ENCODE measurements at regions not wholly inside any gene's neighbourhood (a gene's known extent, or its start where the extent isn't known, plus 50 kb on each side); places are given as distances from the start of the nearest gene placed in this dataset.
"Not testable (repeated sequence)": the region's sequence is repeated elsewhere in the genome, so short reads cannot be mapped to it uniquely, and the experiment has no call there.

- no peak for DNase-seq (ENCODE audit: low read depth)
Observed at GRCh38 chr6:168856914-168857313, 396.7 kb downstream of the THBS2 start.

- no peak for DNase-seq (ENCODE audit: low read depth)
Observed at GRCh38 chr6:168852376-168852884, 401.2 kb downstream of the THBS2 start.

GRCh38 chr6:168851460-168852375 is 401.9 kb downstream of the THBS2 start:
- DNase-seq (ENCODE audit: low read depth) = no peak

- DNase-seq (ENCODE audit: low read depth) = not testable (repeated sequence)
Observed at GRCh38 chr6:168850027-168850736, 403.5 kb downstream of the THBS2 start.

GRCh38 chr6:168849459-168849858 is 404.2 kb downstream of the THBS2 start:
- no peak for DNase-seq (ENCODE audit: low read depth)

GRCh38 chr6:168848797-168849196 is 404.8 kb downstream of the THBS2 start:
- no peak for DNase-seq (ENCODE audit: low read depth)

GRCh38 chr6:168844821-168845609 is 404.0 kb downstream of the SMOC2 start:
- no peak for DNase-seq (ENCODE audit: low read depth)

DNA sequence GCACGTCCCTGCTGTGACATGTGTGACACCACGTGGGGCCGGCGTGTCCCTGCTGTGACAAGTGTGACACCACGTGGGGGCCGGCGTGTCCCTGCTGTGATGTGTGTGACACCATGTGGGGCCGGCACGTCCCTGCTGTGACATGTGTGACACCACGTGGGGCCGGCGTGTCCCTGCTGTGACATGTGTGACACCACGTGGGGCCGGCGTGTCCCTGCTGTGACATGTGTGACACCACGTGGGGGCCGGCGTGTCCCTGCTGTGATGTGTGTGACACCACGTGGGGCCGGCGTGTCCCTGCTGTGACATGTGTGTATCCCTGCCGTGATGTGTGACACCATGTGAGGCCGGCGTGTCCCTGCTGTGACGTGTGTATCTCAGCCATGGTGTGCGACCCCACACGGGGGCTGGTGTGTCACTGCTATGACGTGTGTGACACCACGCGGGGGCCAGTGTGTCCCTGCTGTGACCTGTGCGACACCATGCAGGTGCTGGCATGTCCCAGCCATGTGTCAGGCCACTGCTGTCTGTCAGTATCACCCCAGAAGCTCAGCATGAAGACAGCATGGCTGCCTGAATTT is 401.7 kb downstream of the SMOC2 start:
- not testable (repeated sequence) for DNase-seq (ENCODE audit: low read depth)

DNA sequence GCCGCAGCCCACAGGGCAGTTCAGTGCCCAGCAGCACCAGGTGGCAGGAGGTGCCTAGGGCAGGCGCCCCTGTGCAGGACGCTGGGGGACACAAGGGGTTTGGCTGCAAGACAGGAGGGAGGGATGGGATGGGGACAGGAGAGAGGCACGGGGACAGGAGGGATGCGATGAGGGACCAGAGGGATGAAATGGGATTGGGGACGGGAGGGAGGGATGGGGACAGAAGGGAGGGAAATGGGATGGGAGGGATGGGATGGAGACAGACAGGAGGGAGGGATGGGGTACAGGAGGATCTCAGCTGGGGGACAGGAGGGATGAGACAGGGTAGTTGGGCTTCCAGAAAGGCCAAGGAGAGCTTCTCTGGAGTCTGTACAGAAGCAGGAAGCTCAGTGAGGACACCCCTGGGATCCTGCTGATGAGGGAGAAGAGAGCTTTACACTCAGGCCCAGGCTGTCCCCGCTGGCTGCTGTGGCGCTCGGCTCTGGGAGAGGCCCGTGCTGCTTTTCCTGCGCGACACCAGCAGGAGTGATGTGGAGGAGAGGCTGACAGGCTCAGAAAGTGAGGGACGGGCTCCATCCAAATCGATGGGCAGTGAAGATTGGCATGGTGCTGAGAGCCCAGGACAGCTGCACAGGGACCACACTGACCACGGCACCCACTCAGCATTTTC is 400.8 kb downstream of the SMOC2 start:
- no peak for DNase-seq (ENCODE audit: low read depth)

GRCh38 chr6:168840932-168841331 is 399.9 kb downstream of the SMOC2 start:
- not testable (repeated sequence) for DNase-seq (ENCODE audit: low read depth)

DNA sequence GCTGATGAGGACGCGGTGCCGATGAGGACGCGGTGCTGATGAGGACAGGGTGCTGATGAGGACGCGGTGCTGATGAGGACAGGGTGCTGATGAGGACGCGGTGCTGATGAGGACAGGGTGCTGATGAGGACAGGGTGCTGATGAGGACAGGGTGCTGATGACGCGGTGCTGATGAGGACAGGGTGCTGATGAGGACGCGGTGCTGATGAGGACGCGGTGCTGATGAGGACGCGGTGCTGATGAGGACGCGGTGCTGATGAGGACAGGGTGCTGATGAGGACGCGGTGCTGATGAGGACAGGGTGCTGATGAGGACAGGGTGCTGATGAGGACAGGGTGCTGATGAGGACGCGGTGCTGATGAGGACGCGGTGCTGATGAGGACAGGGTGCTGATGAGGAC is 399.3 kb downstream of the SMOC2 start:
- DNase-seq (ENCODE audit: low read depth) = not testable (repeated sequence)

GRCh38 chr6:168838037-168838399 is 397.0 kb downstream of the SMOC2 start:
- no peak for DNase-seq (ENCODE audit: low read depth)

GRCh38 chr6:168837254-168838036 is 396.5 kb downstream of the SMOC2 start:
- DNase-seq (ENCODE audit: low read depth) = no peak

DNA sequence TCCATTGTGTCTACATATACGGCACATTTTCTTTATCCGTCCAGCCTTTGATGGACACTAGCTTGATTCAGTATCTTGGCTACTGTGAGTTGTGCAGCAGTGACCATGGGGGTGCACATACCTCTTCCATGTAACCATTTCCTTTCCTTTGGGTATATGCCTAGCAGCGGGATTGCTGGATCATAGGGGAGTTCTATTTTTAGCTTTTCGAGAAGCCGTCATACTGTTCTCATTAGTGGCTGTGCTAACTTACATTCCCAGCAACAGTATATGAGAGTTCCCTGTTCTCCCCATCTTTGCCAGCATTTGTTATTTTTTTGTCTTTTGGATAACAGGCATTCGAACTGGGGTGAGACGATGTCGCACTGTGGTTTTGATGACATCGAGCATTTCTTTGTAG is 395.0 kb downstream of the SMOC2 start:
- DNase-seq (ENCODE audit: low read depth) = no peak

- no peak for DNase-seq (ENCODE audit: low read depth)
Observed at GRCh38 chr6:168834801-168835200, 393.8 kb downstream of the SMOC2 start.

DNA sequence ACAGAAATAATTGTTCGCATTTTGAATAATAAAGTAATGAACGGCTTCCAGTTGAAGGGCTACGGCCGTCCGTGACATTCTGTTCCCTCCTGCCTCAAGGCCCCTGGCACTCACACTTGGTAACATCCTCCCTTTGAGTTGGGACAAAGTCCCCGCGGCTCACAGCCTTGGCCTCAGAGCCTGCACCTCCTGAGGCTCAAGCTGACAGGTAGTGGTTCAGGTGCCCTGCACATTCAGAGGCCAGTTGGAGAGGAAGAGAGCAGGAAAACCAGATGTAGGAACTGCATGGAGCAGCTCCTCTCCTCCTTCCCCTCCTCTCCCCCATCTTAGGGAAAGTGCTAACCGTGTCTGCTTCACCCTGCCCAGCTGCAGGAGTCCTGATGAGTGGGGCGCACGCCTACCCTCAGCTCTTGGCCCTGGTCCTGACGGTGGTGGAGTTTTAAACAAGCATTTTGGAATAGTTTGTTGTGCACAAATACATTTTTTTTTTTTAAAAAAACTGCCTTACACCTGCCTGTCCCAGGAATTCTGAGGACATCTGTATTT is 393.1 kb downstream of the SMOC2 start:
- no peak for DNase-seq (ENCODE audit: low read depth)

DNA sequence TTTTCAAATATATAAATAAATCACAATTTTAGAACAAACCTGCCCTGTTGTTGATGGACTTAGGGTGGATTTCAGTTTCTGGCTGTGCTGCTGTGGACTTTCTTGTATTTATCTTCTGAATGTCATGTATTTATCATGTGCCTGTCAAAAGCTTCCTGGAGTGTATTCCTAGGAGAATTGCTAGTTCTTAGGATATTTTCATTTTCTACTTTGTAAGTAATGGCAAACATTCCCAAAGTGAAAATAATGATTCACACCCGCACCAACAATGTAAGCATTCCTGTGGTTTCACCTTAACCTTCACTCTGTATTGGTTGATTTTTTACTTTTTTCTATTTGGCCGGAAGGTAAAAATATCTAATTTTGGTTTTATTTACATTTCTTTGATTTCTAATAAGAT is 387.8 kb downstream of the SMOC2 start:
- DNase-seq (ENCODE audit: low read depth) = no peak

GRCh38 chr6:168828035-168828434 is 387.1 kb downstream of the SMOC2 start:
- no peak for DNase-seq (ENCODE audit: low read depth)

DNA sequence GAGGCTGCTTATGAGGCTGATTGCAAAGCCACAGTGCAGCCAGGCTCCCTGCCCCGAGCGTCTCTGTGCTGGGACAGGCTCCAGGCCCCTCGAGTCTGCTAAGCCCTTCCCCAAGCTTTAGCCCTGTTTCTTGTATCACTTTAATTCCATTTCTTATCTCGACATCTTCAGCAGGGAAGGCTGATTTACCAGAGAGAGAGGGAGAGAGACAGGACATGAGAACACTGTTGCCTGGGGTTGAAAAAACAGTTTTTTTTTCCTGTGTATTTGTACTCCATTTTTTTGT is 386.5 kb downstream of the SMOC2 start:
- DNase-seq (ENCODE audit: low read depth) = no peak

Measured in T follicular helper cell (primary cell).